Neural progenitor cell (in vitro differentiated cells): ENCODE measurements at regions not wholly inside any gene's neighbourhood (a gene's known extent, or its start where the extent isn't known, plus 50 kb on each side); places are given as distances from the start of the nearest gene placed in this dataset.

Experiments
- CTCF ChIP-seq: fragments of 200-600 bp; sonication (generic); IDR thresholded peaks from 2 replicates; pipeline ENCODE4 v1.5.1; 2017; ENCODE audit warnings: antibody characterized with exemption, mild to moderate bottlenecking
- EZH2 ChIP-seq: fragments of 200-600 bp; sonication (generic); IDR thresholded peaks from 2 replicates; pipeline ENCODE4 v1.6.1; 2017; ENCODE audit warnings: antibody characterized with exemption, mild to moderate bottlenecking, moderate library complexity
- EZH2phosphoT487 ChIP-seq: fragments of 200-600 bp; sonication (generic); IDR thresholded peaks from 2 replicates; pipeline ENCODE4 v1.6.1; 2017; ENCODE audit warnings: antibody characterized with exemption

- TF ChIP-seq EZH2 (no peak), CTCF (no peak), EZH2phosphoT487 (no peak)
These were observed 511.1 kb downstream of the IRS2 start for GRCh38 chr13:109275139-109275745.
